ENCODE measurements at regions not wholly inside any gene's neighbourhood (a gene's known extent, or its start where the extent isn't known, plus 50 kb on each side); places are given as distances from the start of the nearest gene placed in this dataset.

- TF ChIP-seq EZH2phosphoT487 (IDR thresholded peaks at IDR 0.05; ENCODE audit: borderline replicate concordance) (no peak), CTCF (conservative IDR thresholded peaks at IDR 0.05; ENCODE audit: low read length) (no peak)
Observed at GRCh38 chr5:71974165-71974564, 133.1 kb upstream of the MAP1B start.

Data from Loucy (cell line).